ENCODE measurements at regions not wholly inside any gene's neighbourhood (a gene's known extent, or its start where the extent isn't known, plus 50 kb on each side); places are given as distances from the start of the nearest gene placed in this dataset.

GRCh38 chr11:134017511-134018430 is 51.1 kb upstream of the JAM3 start:
- Histone ChIP-seq H3F3A (ENCODE audit: insufficient read depth, low read depth) (no peaks in the 10 kb centered on the region), H2AFZ (no peak overlapping the region), H3K4me2 (no peak overlapping the region), H3K27ac (no peak overlapping the region), H4K20me1 (ENCODE audit: insufficient read depth) (no peaks in the 10 kb centered on the region; the same call in 1 of the 2 replicates), H3K36me3 (ENCODE audit: low read depth) (no peaks in the 10 kb centered on the region), H3K9me2 (ENCODE audit: insufficient read depth) (no peaks in the 10 kb centered on the region), H3K4me1 (replicated peaks; ENCODE audit: insufficient read depth) (no peaks in the 10 kb centered on the region), H3K27me3 (ENCODE audit: insufficient read depth, low read depth) (peaks cover 97% of the 10 kb centered on the region), H3K4me3 (no peak overlapping the region), H3K9me3 (ENCODE audit: insufficient read depth, low read depth) (no peaks in the 10 kb centered on the region), H3K79me2 (ENCODE audit: low read depth) (no peaks in the 10 kb centered on the region)
- intact Hi-C loops (cut with micrococcal nuclease; ENCODE audit: unreplicated experiment): no loop called here
- TF ChIP-seq EZH2 (IDR thresholded peaks at IDR 0.05; ENCODE audit: low read depth): no peak
- TF ChIP-seq, protein P1, sequence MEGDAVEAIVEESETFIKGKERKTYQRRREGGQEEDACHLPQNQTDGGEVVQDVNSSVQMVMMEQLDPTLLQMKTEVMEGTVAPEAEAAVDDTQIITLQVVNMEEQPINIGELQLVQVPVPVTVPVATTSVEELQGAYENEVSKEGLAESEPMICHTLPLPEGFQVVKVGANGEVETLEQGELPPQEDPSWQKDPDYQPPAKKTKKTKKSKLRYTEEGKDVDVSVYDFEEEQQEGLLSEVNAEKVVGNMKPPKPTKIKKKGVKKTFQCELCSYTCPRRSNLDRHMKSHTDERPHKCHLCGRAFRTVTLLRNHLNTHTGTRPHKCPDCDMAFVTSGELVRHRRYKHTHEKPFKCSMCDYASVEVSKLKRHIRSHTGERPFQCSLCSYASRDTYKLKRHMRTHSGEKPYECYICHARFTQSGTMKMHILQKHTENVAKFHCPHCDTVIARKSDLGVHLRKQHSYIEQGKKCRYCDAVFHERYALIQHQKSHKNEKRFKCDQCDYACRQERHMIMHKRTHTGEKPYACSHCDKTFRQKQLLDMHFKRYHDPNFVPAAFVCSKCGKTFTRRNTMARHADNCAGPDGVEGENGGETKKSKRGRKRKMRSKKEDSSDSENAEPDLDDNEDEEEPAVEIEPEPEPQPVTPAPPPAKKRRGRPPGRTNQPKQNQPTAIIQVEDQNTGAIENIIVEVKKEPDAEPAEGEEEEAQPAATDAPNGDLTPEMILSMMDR (conservative IDR thresholded peaks at IDR 0.05): no peak
- no peak for DNase-seq
- ChIA-PET POLR2A (ENCODE audit: unreplicated experiment) (no interaction called here), CTCF (no interaction called here)
- no TSS peak for BruUV-seq (replicated peaks)
